ENCODE measurements at regions not wholly inside any gene's neighbourhood (a gene's known extent, or its start where the extent isn't known, plus 50 kb on each side); places are given as distances from the start of the nearest gene placed in this dataset.

DNA sequence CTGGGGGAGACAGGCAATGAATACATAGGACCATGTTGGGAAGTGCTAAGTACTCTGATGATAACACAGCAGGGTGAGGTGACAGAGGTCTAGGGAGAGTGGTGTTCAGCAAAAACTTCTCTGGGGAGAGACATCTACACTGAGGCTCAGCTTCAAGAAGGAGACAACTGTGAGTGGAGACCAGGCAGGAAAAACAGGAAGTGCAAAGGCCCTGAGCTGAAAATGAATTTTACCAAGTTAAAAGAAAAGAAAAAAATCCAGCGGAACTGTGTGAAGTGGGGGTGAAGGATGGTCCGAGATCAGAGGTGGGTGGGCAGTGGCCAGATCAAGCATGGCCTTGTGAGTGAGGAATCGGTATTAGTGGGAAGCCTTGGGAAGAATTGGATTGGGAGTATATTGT is 110.1 kb upstream of the CLSTN2 start:
- no peak overlapping the region for H3K4me2 ChIP-seq (ENCODE audit: insufficient read depth, low read length)
- TF ChIP-seq STAT5B (CRISPR knock-in tag; IDR thresholded peaks at IDR 0.05) = no peak
- peak; percentile 83 for TF ChIP-seq SPI1 (IDR thresholded peaks at IDR 0.05; ENCODE audit: borderline replicate concordance, low read depth, low read length)
- ChIA-PET POLR2A (no interaction called here), CTCF (ENCODE audit: low intra/inter-chr PET ratio) (no interaction called here)
- no peak for ATAC-seq
- H2AFZ ChIP-seq (ENCODE audit: low read depth, low read length) = no peak overlapping the region
- WGBS (ENCODE audit: insufficient coverage, low coverage, missing lambda C conversion rate) = 0% methylated on average over 3 of the region's 3 CpGs
- DNase-seq (ENCODE audit: extremely low read depth in 1 of 4, low spot score in 3 of 4) = no peak
- FAIRE-seq = no peak
- peaks cover 0 to 4% of the 10 kb centered on the region in 2 experiments; a peak in 1 of 5 replicates for H3K27me3 ChIP-seq (ENCODE audit: control insufficient read depth in 2 of 2, insufficient read depth in 2 of 2, low read length in 2 of 2)
- H4K20me1 ChIP-seq (replicated peaks; ENCODE audit: control insufficient read depth, insufficient read depth, low read length) = no peaks in the 10 kb centered on the region
- no peaks in the 10 kb centered on the region for H3K36me3 ChIP-seq (ENCODE audit: control insufficient read depth, insufficient read depth, low read length)
- intact Hi-C loops (cut with micrococcal nuclease) (no loop called here), in situ Hi-C loops (cut with MboI) (no loop called here)
- H3K79me2 ChIP-seq (ENCODE audit: control insufficient read depth, insufficient read depth, low read length) = no peaks in the 10 kb centered on the region
- no peak overlapping the region for H3K27ac ChIP-seq (ENCODE audit: extremely low read depth, low read depth, low read length)
- H3K9me3 ChIP-seq (replicated peaks; ENCODE audit: control insufficient read depth, insufficient read depth, low read depth, low read length) = no peaks in the 10 kb centered on the region
- no peaks in the 10 kb centered on the region for H3K9me1 ChIP-seq (ENCODE audit: control insufficient read depth, insufficient read depth, low read length)
- no peak overlapping the region for H3K4me3 ChIP-seq
- no peak overlapping the region for H3K9ac ChIP-seq (ENCODE audit: insufficient read depth in 1 of 2, low read depth in 2 of 2, low read length in 2 of 2)
- no TSS peak for BruUV-seq (replicated peaks)
- H3K4me1 ChIP-seq (replicated peaks in 1 of 2; ENCODE audit: control insufficient read depth in 2 of 2, insufficient read depth in 2 of 2, low read length in 2 of 2) = no peaks in the 10 kb centered on the region

DNA sequence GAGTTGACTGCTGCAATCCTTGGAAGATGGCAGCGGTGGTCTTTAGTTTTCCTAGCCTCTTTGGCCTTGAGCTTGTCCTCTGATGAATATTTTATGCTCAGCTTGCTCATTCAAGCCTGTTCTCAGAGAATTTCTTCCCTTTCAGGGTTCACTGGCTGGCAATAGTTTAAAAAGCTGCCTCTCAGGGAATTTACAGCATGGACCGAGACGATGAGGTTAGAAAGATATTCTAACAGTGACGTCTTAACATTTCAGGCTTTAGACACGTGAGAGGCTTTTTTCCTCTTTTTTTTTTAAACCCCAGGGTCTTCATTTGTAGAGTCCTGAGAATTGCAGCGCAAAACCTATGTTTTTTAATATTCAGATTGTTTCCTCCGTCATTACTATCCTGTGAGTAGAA is 120.3 kb upstream of the CLSTN2 start:
- in situ Hi-C loops (cut with MboI) (no loop called here), intact Hi-C loops (cut with micrococcal nuclease) (no loop called here)
- no peaks in the 10 kb centered on the region for H3K4me1 ChIP-seq (replicated peaks in 1 of 2; ENCODE audit: control insufficient read depth in 2 of 2, insufficient read depth in 2 of 2, low read length in 2 of 2)
- DNase-seq (ENCODE audit: extremely low read depth in 1 of 4, low spot score in 3 of 4) = no peak
- H3K4me2 ChIP-seq (ENCODE audit: insufficient read depth, low read length) = no peak overlapping the region
- H3K9me3 ChIP-seq (replicated peaks; ENCODE audit: control insufficient read depth, insufficient read depth, low read depth, low read length) = no peaks in the 10 kb centered on the region
- CTCF ChIA-PET (ENCODE audit: low intra/inter-chr PET ratio) = no interaction called here
- H3K9me1 ChIP-seq (ENCODE audit: control insufficient read depth, insufficient read depth, low read length) = no peaks in the 10 kb centered on the region
- POLR2A ChIA-PET = no interaction called here
- H2AFZ ChIP-seq (ENCODE audit: low read depth, low read length) = no peak overlapping the region
- 1% methylated on average over 7 of the region's 7 CpGs for WGBS (ENCODE audit: insufficient coverage, low coverage, missing lambda C conversion rate)
- no peaks in the 10 kb centered on the region for H3K27me3 ChIP-seq (ENCODE audit: control insufficient read depth in 2 of 2, insufficient read depth in 2 of 2, low read length in 2 of 2)
- ATAC-seq = no peak
- H4K20me1 ChIP-seq (replicated peaks; ENCODE audit: control insufficient read depth, insufficient read depth, low read length) = 0 out of 2 replicates have a peak, but pooled peaks cover 3% of the 10 kb centered on the region
- no peak overlapping the region for H3K4me3 ChIP-seq
- no peaks in the 10 kb centered on the region for H3K36me3 ChIP-seq (ENCODE audit: control insufficient read depth, insufficient read depth, low read length)
- no peak overlapping the region for H3K27ac ChIP-seq (ENCODE audit: extremely low read depth, low read depth, low read length)
- H3K9ac ChIP-seq (ENCODE audit: insufficient read depth in 1 of 2, low read depth in 2 of 2, low read length in 2 of 2) = no peak overlapping the region
- FAIRE-seq = no peak
- no peaks in the 10 kb centered on the region for H3K79me2 ChIP-seq (ENCODE audit: control insufficient read depth, insufficient read depth, low read length)
- BruUV-seq (replicated peaks) = no TSS peak
- no peak for TF ChIP-seq RFX5 (IDR thresholded peaks at IDR 0.05; ENCODE audit: low read depth, low read length)
- TF ChIP-seq, protein P1, sequence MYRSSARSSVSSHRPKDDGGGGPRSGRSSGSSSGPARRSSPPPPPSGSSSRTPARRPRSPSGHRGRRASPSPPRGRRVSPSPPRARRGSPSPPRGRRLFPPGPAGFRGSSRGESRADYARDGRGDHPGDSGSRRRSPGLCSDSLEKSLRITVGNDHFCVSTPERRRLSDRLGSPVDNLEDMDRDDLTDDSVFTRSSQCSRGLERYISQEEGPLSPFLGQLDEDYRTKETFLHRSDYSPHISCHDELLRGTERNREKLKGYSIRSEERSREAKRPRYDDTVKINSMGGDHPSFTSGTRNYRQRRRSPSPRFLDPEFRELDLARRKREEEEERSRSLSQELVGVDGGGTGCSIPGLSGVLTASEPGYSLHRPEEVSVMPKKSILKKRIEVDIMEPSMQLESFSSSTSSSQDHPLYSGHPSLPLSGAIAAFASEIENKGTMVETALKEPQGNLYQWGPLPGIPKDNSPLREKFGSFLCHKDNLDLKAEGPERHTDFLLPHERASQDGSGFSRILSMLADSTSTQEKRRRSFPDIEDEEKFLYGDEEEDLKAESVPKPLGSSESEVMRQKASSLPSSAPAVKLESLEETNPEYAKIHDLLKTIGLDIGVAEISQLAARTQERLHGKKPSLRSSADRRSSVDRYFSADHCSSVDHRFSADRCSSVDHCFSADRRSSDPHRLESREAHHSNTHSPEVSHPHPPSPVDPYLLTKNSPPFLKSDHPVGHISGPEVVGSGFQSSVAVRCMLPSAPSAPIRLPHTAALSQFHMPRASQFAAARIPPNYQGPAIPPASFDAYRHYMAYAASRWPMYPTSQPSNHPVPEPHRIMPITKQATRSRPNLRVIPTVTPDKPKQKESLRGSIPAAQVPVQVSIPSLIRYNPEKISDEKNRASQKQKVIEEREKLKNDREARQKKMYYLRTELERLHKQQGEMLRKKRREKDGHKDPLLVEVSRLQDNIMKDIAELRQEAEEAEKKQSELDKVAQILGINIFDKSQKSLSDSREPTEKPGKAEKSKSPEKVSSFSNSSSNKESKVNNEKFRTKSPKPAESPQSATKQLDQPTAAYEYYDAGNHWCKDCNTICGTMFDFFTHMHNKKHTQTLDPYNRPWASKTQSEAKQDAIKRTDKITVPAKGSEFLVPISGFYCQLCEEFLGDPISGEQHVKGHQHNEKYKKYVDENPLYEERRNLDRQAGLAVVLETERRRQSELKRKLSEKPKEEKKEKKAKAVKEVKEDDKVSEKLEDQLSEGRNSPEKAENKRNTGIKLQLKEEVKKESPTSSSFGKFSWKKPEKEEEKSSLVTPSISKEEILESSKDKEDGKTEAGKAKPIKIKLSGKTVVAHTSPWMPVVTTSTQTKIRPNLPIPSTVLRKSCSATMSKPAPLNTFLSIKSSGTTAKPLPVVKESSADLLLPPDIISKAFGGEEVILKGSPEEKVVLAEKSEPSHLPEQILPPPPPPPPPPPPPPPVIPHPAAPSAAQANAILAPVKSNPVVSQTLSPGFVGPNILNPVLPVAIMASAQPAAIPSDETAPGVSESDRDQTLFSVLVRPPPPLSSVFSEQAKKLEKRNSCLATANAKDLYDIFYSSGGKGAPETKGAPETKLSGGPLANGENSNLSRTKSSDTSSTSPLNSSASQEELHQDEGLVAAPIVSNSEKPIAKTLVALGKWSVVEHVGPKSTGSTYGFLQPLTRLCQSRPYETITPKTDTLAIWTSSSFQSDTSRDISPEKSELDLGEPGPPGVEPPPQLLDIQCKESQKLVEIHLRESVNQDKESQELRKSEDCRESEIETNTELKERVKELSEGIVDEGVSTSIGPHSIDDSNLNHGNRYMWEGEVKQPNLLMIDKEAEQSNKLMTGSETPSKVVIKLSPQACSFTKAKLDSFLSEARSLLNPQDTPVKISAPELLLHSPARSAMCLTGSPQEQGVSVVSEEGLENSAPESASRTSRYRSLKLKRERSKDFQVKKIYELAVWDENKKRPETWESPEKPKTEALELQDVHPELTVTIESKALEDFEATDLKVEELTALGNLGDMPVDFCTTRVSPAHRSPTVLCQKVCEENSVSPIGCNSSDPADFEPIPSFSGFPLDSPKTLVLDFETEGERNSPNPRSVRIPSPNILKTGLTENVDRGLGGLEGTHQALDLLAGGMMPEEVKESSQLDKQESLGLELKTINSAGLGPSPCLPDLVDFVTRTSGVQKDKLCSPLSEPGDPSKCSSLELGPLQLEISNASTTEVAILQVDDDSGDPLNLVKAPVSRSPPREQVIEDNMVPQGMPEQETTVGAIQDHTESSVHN (IDR thresholded peaks at IDR 0.05; ENCODE audit: borderline replicate concordance in 1 of 2, low read depth in 1 of 2) = no peak
- TF ChIP-seq, protein P2, sequence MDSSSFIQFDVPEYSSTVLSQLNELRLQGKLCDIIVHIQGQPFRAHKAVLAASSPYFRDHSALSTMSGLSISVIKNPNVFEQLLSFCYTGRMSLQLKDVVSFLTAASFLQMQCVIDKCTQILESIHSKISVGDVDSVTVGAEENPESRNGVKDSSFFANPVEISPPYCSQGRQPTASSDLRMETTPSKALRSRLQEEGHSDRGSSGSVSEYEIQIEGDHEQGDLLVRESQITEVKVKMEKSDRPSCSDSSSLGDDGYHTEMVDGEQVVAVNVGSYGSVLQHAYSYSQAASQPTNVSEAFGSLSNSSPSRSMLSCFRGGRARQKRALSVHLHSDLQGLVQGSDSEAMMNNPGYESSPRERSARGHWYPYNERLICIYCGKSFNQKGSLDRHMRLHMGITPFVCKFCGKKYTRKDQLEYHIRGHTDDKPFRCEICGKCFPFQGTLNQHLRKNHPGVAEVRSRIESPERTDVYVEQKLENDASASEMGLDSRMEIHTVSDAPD (CRISPR knock-in tag; IDR thresholded peaks at IDR 0.05) = no peak
